Stimulated activated CD4-positive, alpha-beta T cell treated with anti-CD3 and anti-CD28 coated beads, Interleukin-12 subunit alpha, Interleukin-12 subunit beta, amount 100 ng/mL, for 48 hours (primary cell): ENCODE measurements at regions not wholly inside any gene's neighbourhood (a gene's known extent, or its start where the extent isn't known, plus 50 kb on each side); places are given as distances from the start of the nearest gene placed in this dataset.
"Not testable (repeated sequence)": the region's sequence is repeated elsewhere in the genome, so short reads cannot be mapped to it uniquely, and the experiment has no call there.

Source experiments
- DNase-seq, 3 donors: peaks; one replicate each; pipeline ENCODE4 v3.0.0-alpha.2; 2020; ENCODE audit warnings: low read depth in 2 of 3, low spot score in 1 of 3

GRCh38 chr3:177336873-177337450 lies 139.7 kb upstream of the TBL1XR1 start:
- no peak for DNase-seq

GRCh38 chr3:177337541-177338331 lies 140.5 kb upstream of the TBL1XR1 start:
- DNase-seq, result peak; percentile 53 to 79 (median 79)

GRCh38 chr3:177338697-177339219 lies 141.5 kb upstream of the TBL1XR1 start:
- no peak for DNase-seq

GRCh38 chr3:177339220-177339703 lies 142.0 kb upstream of the TBL1XR1 start:
- not testable (repeated sequence) for DNase-seq

- no peak for DNase-seq
These were observed 143.1 kb upstream of the TBL1XR1 start for GRCh38 chr3:177340243-177340830.

GRCh38 chr3:177341736-177342419 lies 144.6 kb upstream of the TBL1XR1 start:
- no peak for DNase-seq

- no peak for DNase-seq
These were observed 145.9 kb upstream of the TBL1XR1 start for GRCh38 chr3:177343122-177343625.

- DNase-seq, result peak; percentile 55 to 66 (median 55)
These were observed 148.0 kb upstream of the TBL1XR1 start for GRCh38 chr3:177345049-177345972.

GRCh38 chr3:177345973-177346503 lies 148.8 kb upstream of the TBL1XR1 start:
- no peak for DNase-seq

GRCh38 chr3:177346878-177347277 lies 149.6 kb upstream of the TBL1XR1 start:
- no peak for DNase-seq

- no peak for DNase-seq
These were observed 150.3 kb upstream of the TBL1XR1 start for GRCh38 chr3:177347611-177348010.

- no peak for DNase-seq
These were observed 151.7 kb upstream of the TBL1XR1 start for GRCh38 chr3:177348974-177349373.

- no peak for DNase-seq
These were observed 152.1 kb upstream of the TBL1XR1 start for GRCh38 chr3:177349384-177349783.

- no peak for DNase-seq
These were observed 152.8 kb upstream of the TBL1XR1 start for GRCh38 chr3:177350121-177350520.

GRCh38 chr3:177351206-177351605 lies 153.9 kb upstream of the TBL1XR1 start:
- no peak for DNase-seq

- no peak for DNase-seq
These were observed 154.5 kb upstream of the TBL1XR1 start for GRCh38 chr3:177351757-177352158.

GRCh38 chr3:177352424-177352823 lies 155.1 kb upstream of the TBL1XR1 start:
- no peak for DNase-seq

GRCh38 chr3:177353140-177353539 lies 155.9 kb upstream of the TBL1XR1 start:
- DNase-seq, result no peak

- DNase-seq, result not testable (repeated sequence)
These were observed 156.6 kb upstream of the TBL1XR1 start for GRCh38 chr3:177353879-177354278.

- DNase-seq, result no peak
These were observed 157.2 kb upstream of the TBL1XR1 start for GRCh38 chr3:177354466-177354865.
